HG03135 (cell line): ENCODE measurements at regions not wholly inside any gene's neighbourhood (a gene's known extent, or its start where the extent isn't known, plus 50 kb on each side); places are given as distances from the start of the nearest gene placed in this dataset.

Experiments used
- ATAC-seq: cut with Tn5 transposase; IDR thresholded peaks from one replicate; pipeline ENCODE4 v1.9.1; 2021; ENCODE audit warnings: mild to moderate bottlenecking, moderate library complexity; ENCODE audit not compliant: unreplicated experiment

- ATAC-seq, result no peak
Measured at GRCh38 chr4:123496421-123496820, 99.8 kb downstream of the SPRY1 start.

DNA sequence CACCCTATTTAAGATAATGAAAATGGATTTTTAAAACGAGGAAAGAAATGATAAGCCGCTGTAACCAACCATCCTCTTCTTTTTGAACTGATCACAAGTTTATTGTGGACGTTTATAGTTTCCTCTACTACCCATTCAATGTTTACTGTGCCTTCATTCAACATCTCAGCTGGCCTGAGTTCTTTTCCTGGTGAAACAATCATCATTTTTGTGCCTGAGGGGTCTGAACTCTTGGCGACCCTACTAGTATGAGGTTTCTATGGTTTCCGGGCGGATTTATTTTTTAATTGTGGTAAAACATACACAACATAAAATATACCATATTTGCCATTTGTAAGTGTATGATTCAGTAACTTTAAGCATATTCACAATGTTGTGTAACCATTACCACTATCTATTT is 100.7 kb downstream of the SPRY1 start:
- no peak for ATAC-seq

GRCh38 chr4:123501733-123502132 is 105.1 kb downstream of the SPRY1 start:
- no peak for ATAC-seq

GRCh38 chr4:123503698-123504363 is 107.2 kb downstream of the SPRY1 start:
- ATAC-seq, result no peak

DNA sequence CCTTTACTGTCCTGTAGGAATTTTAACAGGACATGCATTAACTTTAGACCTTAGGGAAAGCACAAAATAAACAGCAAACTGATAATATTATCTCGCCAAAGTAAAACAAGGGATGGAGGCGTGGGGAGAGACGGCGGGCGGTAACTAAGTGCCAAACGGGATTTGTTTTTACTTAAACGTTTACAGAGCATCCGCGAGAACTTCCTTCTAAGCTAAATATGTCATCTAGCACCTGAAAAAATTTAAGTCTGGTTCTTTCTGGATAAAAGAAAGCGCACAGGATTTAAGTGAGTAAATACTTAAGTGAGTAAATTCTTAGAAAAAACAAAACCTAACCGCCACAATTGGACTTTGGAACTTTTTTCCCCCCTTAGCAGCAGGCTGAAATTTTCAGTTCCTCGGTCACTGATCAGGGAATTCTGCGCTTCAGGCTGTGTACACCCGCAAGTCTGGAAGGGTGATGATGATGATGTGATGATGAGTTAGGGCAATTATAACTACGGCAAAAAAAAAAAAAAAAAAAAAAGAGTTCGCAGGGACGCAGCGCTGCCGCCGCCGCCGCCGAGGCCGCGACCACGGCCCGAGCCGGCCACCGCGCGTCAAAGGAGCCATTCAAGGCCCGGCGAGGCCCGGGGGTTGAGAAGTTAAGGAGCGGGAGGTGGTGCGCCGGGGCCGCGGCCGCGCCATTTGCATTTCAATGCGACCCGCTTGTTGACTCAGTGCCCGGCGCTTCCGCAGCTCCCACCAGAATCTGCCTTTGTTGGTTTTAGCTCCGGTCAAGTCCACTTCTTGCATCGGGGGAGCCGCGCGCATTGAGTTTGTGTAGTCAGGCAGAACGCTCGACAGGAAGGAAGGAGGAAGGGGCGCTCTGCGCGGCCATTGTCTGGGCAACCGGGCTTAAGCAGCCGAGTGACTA is 108.8 kb downstream of the SPRY1 start:
- peak; percentile 55 for ATAC-seq

- no peak for ATAC-seq
Measured at GRCh38 chr4:123506011-123506695, 109.6 kb downstream of the SPRY1 start.

GRCh38 chr4:123507376-123507775 is 110.8 kb downstream of the SPRY1 start:
- no peak for ATAC-seq

GRCh38 chr4:123510221-123510620 is 113.6 kb downstream of the SPRY1 start:
- no peak for ATAC-seq

DNA sequence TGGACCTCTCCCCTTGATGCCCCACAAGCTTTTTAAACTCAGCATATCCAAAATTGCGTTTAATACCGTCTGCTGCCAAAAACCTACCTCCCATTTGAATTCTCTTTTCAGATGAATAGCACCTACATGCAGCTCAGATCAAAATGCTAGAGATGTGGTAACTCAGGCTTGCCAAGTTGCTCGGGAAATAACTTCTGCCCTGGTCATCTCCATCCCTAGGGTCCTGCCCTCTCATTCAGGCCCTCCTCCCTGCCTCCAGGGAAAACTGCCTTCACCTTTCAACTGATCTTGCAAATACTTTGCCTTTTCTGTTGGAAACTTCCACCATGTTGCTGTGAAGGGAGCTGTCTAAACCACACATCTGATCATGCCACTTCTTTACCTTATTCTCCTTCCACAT is 114.1 kb downstream of the SPRY1 start:
- no peak for ATAC-seq

- ATAC-seq, result no peak
Measured at GRCh38 chr4:123516576-123516975, 120.0 kb downstream of the SPRY1 start.

DNA sequence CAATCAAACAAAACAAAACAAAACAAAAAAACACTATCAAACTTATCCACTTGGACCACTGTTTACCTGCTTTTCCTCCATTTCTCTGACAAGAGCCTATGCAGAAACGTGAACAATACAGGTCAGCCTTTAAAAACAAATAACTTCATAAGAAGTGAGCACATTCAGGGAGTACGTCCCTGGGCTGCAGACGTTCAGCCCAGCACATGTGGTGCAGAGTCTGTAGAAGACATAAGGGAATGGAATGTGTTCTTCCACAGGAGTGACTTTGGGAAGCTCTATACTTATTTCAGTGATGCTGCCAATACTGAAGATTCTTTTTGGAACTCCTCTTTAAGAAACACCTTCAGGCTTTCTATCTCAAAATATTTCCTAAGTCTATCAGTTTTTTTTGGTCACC is 120.6 kb downstream of the SPRY1 start:
- no peak for ATAC-seq

DNA sequence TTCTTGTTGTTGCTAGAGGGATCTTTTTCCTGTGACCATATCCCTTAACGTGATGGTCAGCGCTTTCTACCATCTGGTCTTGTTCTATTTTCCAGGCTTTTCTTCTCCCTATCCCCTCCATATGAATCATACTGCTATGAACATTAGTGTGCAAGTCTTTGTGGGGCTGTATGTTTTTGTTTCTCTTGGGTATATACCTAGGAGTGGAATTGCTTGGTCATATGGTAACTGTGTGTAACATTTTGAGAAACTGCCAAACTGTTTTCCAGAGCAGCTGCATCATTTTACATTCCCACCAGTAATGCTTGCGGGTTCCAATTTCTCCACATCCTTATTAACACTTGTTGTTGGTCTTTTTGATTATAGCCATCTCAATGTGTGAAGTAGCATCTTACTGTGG is 121.4 kb downstream of the SPRY1 start:
- ATAC-seq, result no peak

DNA sequence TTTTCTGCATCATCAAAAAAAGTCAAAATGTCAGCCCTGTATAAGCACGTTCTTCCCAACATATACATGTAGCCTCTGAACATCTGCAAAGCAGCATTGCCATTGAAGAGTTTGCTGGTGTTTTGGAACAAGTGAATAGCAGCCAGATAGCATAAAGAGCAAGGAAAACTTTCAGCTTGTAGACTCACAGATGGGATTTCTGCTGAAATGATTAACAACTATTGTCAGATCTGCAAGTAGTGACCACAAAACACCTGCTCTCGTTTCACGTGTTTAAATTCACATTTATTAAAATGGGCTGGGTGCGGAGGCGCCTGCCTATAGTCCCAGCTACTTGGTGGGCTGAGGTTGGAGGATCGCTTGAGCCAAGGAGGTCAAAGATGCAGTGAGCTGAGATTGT is 123.7 kb downstream of the SPRY1 start:
- no peak for ATAC-seq

DNA sequence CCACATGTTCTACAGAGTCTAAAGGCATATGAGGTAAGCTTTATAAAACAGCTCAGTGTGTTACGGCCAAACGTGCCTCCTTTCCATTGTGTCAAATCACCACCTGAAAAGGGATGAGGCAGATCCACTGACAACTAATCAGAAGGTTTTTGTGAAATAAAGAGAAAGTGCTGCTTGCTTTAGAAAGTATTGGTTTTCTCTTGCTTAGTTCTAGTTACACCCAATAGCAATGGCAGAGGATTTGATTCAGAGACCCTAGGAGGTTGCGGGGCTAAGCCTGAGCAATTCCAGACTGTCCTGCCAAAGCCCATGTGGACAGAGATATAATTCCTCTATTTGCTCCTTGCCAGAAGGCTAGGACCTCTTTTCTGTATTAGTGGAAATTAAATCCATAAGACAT is 125.5 kb downstream of the SPRY1 start:
- ATAC-seq, result no peak

GRCh38 chr4:123522646-123523045 is 126.1 kb downstream of the SPRY1 start:
- ATAC-seq, result no peak

DNA sequence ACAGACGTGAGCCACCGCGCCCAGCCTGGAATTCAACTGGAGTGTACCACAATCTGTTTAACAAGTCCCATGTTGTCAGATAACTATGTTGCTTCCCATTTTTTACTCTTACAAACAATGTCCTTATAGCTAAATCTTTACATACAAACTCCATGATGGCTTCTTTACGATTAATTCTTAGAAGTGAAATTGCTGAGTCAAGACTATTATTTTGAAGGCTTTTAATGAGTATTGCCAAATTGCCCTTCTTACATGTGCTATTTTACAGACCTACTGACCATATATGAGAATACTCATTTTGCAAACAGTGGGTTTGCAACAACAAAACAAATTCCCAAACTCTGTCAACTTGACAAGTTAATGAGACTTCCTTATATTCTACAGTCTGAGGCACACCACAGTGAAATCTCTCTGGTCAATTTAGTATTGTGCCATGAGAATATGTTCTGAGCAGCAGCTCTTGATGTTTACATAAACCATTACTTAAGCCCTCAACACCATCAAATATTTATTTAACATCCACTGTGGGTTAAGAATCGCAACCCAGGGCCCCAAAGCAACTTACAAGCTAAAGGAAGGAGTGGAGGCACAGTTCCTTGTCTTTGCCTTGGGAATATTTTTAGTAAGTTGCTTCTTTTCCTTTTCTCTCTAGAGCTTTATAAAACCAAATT is 128.5 kb downstream of the SPRY1 start:
- no peak for ATAC-seq

GRCh38 chr4:123526511-123526910 is 129.9 kb downstream of the SPRY1 start:
- no peak for ATAC-seq

- no peak for ATAC-seq
Measured at GRCh38 chr4:123528501-123529277, 132.1 kb downstream of the SPRY1 start.

DNA sequence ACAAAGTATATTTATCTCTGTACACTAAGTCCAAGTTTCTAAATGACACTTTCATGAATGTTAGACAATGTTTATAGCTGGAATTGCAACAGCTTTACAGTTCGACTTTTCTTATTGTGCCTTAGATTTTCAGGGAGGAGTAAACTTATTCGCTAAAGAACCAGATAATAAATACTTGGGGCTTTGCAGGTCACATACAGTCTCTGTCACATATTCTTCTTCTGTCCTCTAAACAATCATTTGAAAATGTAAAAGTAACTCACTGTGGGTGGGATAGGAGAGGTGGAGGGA is 132.6 kb downstream of the SPRY1 start:
- ATAC-seq, result no peak

GRCh38 chr4:123530357-123530756 is 133.8 kb downstream of the SPRY1 start:
- no peak for ATAC-seq
